NCI-H1436 (cell line): ENCODE measurements at regions not wholly inside any gene's neighbourhood (a gene's known extent, or its start where the extent isn't known, plus 50 kb on each side); places are given as distances from the start of the nearest gene placed in this dataset.

Experiments used
- DNase-seq: peaks from one replicate; lab custom pipeline; 2025; lab: John Stamatoyannopoulos, UW

DNA sequence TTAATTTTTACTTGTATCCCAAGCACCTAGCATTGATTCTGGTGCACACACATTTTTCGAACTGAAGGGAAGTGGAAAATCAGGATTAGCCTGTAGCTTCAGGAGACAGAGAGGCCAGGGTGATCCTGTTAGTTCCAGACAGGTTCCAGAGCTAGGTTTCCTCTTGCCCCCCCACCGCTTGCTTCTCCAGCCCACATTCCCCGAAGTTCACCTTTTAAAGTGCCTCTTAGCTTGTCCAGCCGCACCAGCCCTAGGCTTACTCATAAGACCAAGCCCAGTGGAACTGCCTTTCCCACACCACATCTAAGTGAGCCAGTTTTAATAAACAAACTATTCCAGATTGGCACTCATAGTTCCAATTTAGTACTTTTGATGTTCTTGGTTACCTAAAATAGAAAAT lies 898.6 kb upstream of the KLHL29 start:
- no peak for DNase-seq

GRCh38 chr2:22487036-22487435 lies 897.9 kb upstream of the KLHL29 start:
- no peak for DNase-seq

DNA sequence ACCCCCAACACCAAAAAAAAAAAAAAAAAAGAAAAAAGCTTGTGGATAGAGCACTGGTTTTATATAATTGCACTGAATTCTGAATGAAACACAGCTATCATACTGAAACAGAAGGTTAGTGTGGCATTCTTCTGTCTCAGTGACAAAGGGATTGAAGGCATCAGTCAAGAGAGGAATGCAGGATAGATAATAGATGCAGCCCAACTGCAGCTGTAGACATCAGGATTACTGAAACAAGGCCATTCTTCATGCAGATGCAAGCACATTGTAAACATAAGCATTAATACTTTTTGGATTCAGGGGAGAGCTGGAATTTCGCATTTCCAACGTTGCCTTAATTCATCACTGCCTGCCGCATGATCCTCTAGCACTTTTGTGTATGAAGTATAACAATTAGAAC lies 897.4 kb upstream of the KLHL29 start:
- no peak for DNase-seq

DNA sequence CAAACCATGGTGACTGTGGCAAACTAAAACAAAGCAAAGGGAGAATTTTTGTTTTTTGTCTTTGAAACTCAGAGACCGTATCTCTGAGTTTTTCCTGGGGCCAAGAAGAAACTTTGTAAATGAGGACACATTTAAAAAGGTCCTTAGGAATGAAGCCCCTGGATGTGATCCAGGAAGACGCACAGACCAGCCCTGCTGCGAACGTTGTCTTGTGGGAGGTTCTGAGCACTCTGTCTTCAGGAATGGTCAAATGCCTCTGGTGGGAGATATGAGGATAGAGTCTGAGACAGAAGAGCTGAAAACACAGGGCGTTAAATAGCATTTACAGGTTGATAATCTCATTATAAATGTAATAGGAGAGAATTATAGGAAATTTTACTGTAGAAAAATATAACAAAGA lies 893.5 kb upstream of the KLHL29 start:
- DNase-seq, result no peak

GRCh38 chr2:22494156-22494555 lies 890.8 kb upstream of the KLHL29 start:
- no peak for DNase-seq

DNA sequence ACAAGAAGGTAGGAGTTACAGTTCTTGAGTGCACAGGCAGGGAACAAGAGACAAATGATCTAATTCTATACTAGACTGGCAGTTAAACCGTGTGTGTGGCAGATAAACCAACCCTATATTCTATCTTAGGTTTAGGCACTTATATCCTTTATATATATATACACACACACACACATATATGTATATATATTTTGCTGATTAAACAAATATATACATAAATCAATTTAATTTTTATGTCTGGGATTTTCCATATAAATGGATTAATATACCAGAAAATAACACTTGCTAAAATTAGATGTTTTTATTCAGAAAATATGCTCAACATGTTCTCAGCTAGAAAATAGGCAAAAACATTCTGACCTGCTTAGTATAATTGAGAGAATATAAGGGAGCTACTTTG lies 887.9 kb upstream of the KLHL29 start:
- DNase-seq, result no peak

GRCh38 chr2:22497789-22498188 lies 887.2 kb upstream of the KLHL29 start:
- no peak for DNase-seq

- no peak for DNase-seq
Observed at GRCh38 chr2:22499082-22499839, 885.7 kb upstream of the KLHL29 start.

GRCh38 chr2:22500555-22500935 lies 884.4 kb upstream of the KLHL29 start:
- DNase-seq, result no peak

DNA sequence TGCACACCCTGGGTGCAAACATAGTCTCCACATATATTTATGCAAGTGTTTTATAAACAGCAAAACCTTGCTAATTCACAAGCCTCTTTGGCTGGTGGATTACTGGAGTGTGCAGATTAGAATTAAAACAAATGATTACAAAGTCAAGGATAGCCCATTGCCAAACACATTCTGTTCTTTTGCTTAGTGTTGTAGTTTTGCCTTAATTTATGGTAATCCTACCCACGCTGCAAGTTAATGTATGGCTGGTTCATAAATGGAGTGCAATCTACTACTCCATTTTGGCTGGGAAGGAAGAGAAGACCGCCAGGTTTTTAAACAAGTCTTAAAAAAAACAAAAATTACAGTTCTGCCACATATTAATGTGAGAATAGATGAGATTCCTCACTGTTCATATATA lies 883.1 kb upstream of the KLHL29 start:
- no peak for DNase-seq

DNA sequence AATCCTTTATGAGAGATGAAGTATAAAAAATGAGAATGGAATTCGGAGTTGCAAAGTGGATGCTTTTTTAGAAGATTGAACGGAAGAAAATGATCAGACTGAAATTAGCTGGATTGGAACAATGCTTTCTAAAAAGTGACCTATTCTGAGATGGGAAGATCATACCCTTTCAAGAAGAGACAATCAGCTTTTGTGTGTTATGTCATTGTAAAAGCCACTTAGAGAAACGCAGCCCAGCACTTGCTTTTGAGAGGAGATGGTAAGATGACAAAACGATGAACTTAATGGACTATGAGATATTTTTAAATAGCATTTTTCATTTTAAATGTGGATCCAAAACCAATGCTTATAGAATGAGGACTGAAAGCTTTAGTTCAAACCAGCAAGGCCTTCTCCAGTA lies 871.4 kb upstream of the KLHL29 start:
- no peak for DNase-seq

DNA sequence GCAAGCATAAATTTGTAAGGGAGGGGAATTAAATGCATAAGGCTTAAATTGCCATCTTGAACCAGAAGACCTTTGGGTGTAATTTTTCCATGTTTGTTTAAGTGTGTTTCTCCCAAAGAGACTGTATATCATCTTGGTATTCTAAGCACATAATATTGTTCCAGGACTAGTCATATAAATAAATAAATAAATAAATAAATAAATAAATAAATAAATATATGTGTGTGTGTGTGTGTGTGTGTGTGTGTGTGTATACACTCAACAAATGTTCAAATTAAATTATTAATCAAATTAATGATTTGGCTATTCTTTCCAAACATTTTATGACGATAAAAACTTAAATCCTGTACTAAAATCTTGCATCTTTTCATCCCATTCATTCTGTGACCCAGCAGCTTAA lies 867.8 kb upstream of the KLHL29 start:
- no peak for DNase-seq

- no peak for DNase-seq
Observed at GRCh38 chr2:22518641-22519040, 866.3 kb upstream of the KLHL29 start.

- DNase-seq, result no peak
Observed at GRCh38 chr2:22520369-22521288, 864.4 kb upstream of the KLHL29 start.

DNA sequence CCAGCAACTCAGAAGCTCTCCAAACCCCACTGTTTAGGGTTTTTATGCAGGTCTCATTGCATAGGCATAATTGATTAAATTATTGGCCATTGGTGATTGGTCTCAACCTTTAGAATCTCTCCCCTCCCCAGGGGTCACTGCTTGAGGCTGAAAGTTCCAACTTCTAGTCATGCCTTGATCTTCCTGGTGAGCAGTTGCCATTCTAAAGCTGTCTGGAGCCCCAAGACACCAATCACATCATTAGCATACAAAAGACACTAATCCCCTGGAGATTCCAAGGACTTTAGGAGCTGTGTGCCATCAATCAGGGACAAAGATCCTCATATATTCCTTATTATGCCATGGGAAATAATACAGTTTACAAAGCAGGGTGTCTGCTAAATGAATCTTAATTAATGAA lies 863.4 kb upstream of the KLHL29 start:
- DNase-seq, result no peak

- DNase-seq, result no peak
Observed at GRCh38 chr2:22525681-22526080, 859.3 kb upstream of the KLHL29 start.

DNA sequence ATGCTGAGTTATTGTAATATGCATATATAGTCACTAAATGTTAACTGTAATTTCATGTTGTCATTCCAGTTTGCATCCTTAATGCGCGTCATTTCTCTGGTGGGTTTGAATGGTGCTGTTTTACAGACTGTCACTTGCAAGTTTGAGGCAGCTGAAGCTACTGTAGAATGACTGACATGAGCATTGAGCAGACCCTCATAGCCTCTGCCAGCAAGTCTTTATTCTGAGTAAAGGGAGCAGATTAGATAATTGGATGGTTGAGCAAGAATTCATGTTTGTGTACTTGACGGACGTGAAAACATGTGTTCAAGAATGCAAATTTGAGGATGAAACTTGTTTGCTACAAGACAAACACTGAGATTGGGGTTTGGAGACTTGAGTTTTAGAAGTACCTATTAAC lies 854.8 kb upstream of the KLHL29 start:
- no peak for DNase-seq

DNA sequence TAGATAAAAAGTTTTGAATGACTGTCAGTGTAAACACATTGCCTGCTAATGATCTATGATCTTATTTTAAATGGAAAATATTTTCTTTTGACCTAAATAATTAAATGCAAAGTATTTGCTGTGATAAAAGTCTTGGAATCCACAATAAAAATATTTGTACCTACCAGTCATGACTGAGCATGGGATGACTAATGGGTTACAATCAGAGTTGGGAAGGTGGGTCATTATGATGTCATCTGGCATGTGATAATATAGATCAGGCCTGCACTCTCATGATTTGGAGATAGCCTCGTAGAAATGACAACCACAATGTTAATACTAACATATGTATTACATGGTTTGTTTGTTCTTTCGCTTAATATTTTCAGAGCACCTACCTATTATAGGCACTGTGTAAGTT lies 848.8 kb upstream of the KLHL29 start:
- DNase-seq, result no peak

- no peak for DNase-seq
Observed at GRCh38 chr2:22554453-22554852, 830.5 kb upstream of the KLHL29 start.

DNA sequence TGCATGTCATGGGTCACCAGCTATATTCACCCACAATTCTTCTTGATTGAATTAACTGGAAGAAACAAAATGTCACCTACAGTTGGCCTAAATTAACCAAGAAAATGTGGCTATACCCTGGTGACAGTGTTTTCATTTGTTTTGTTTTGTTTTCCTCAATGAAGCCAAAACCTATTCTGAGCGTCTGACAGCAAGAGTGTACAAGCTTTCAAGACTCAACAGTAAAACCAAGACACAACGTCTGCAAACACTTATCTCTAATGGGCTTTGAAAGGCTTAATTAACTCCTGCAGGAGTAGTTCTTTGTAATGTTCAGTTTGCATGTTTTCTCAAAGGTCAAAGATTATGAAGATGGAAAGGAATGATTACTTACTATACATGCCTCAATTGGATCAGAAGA lies 827.6 kb upstream of the KLHL29 start:
- DNase-seq, result no peak

DNA sequence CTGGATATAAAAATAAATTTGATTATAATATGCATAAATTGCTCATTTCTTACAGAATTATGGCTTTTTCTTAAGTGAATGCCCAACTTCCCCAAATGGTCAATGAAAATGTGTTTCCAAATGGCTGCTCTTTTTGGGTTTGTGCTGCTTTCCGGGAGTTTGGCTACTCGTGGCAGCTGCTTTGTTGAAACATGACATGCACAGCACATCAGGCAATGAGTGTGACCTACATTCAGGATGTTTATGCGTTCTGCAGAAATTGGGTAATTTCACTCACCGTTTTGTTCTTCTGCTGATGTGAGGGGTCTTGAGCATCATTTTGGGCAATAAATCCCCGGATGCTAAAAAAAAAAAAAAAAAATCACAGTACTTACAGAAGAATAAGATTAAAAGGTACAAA lies 825.0 kb upstream of the KLHL29 start:
- no peak for DNase-seq

- DNase-seq, result no peak
Observed at GRCh38 chr2:22579341-22579740, 805.6 kb upstream of the KLHL29 start.

GRCh38 chr2:22582107-22582506 lies 802.9 kb upstream of the KLHL29 start:
- no peak for DNase-seq
